ENCODE measurements at regions not wholly inside any gene's neighbourhood (a gene's known extent, or its start where the extent isn't known, plus 50 kb on each side); places are given as distances from the start of the nearest gene placed in this dataset.

DNA sequence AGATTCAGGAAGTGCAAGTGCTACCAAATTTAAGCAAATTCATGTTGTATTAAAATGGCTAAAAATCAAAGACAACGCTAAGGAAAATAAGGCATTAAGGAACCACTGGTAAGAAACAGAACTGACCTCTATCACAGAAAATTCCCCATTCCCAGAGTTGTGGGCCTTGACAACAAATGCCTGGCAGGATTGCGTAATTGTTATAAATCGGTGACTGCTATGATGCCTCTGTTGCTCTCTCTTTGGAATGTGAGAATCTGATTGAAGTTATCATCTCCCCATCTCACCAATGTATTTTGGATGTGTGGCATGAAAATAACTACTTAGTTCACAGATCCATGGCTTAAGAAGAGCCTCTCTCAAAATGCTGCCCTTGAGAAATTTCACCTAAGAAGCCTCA, 257.3 kb downstream of the OGFRL1 start:
- RAD21 ChIA-PET (ENCODE audit: unreplicated experiment), result no interaction called here
- POLR2A ChIA-PET, result no interaction called here

More for the DNA sequence above, 257.3 kb downstream of the OGFRL1 start:
- SMC1A ChIA-PET (ENCODE audit: uncharacterized antibody, unreplicated experiment), result no interaction called here
- in situ Hi-C loops (cut with MboI) (no loop called here), intact Hi-C loops (cut with micrococcal nuclease; ENCODE audit: unreplicated experiment) (no loop called here)
- ATAC-seq (no peak), DNase-seq (ENCODE audit: low read depth, low spot score) (no peak), FAIRE-seq (no peak)
- Histone ChIP-seq H3K27me3 (replicated peaks in 1 of 2; ENCODE audit: control insufficient read depth in 2 of 2, insufficient read depth in 2 of 2, low read length in 1 of 2) (no peaks in the 10 kb centered on the region), H3K9ac (ENCODE audit: control insufficient read depth, insufficient read depth, low read length) (no peak overlapping the region), H4K20me1 (ENCODE audit: control insufficient read depth, insufficient read depth) (no peaks in the 10 kb centered on the region), H3K4me1 (ENCODE audit: control insufficient read depth, insufficient read depth, low read length) (no peaks in the 10 kb centered on the region), H3K27ac (ENCODE audit: control insufficient read depth, insufficient read depth) (no peak overlapping the region), H2AFZ (ENCODE audit: control insufficient read depth, low read depth, low read length) (no peak overlapping the region), H3K4me3 (no peak overlapping the region), H3K79me2 (ENCODE audit: control insufficient read depth, insufficient read depth, low read length) (no peaks in the 10 kb centered on the region), H3K36me3 (ENCODE audit: control insufficient read depth in 2 of 2, insufficient read depth in 2 of 2, low read length in 1 of 2) (no peaks in the 10 kb centered on the region), H3K4me2 (ENCODE audit: control insufficient read depth, insufficient read depth) (no peak overlapping the region), H3K9me3 (replicated peaks; ENCODE audit: control insufficient read depth, insufficient read depth, low read length) (no peaks in the 10 kb centered on the region)
- BruUV-seq (replicated peaks), result no TSS peak
- TF ChIP-seq JUND (IDR thresholded peaks at IDR 0.05; ENCODE audit: low read depth, low read length) (no peak), SIX5 (IDR thresholded peaks at IDR 0.05; ENCODE audit: low read depth, low read length, severe bottlenecking) (no peak), RAD21 (IDR thresholded peaks at IDR 0.05; ENCODE audit: insufficient read depth, low read depth, low read length) (no peak), IKZF1 (conservative IDR thresholded peaks at IDR 0.05) (no peak), ASH2L (IDR thresholded peaks at IDR 0.05; ENCODE audit: borderline replicate concordance, low read depth) (no peak), NBN (IDR thresholded peaks at IDR 0.05) (no peak), ZNF622 (IDR thresholded peaks at IDR 0.05) (no peak), POLR2AphosphoS5 (IDR thresholded peaks at IDR 0.05; ENCODE audit: low read length) (no peak), ETV6 (conservative IDR thresholded peaks at IDR 0.05 in 1 of 2, IDR thresholded peaks at IDR 0.05 in 1 of 2; ENCODE audit: borderline replicate concordance in 1 of 2, low read depth in 1 of 2) (no peak)
- TF ChIP-seq, protein P1, sequence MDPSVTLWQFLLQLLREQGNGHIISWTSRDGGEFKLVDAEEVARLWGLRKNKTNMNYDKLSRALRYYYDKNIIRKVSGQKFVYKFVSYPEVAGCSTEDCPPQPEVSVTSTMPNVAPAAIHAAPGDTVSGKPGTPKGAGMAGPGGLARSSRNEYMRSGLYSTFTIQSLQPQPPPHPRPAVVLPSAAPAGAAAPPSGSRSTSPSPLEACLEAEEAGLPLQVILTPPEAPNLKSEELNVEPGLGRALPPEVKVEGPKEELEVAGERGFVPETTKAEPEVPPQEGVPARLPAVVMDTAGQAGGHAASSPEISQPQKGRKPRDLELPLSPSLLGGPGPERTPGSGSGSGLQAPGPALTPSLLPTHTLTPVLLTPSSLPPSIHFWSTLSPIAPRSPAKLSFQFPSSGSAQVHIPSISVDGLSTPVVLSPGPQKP (IDR thresholded peaks at IDR 0.05; ENCODE audit: low read depth, low read length), result no peak
- TF ChIP-seq, protein P2, sequence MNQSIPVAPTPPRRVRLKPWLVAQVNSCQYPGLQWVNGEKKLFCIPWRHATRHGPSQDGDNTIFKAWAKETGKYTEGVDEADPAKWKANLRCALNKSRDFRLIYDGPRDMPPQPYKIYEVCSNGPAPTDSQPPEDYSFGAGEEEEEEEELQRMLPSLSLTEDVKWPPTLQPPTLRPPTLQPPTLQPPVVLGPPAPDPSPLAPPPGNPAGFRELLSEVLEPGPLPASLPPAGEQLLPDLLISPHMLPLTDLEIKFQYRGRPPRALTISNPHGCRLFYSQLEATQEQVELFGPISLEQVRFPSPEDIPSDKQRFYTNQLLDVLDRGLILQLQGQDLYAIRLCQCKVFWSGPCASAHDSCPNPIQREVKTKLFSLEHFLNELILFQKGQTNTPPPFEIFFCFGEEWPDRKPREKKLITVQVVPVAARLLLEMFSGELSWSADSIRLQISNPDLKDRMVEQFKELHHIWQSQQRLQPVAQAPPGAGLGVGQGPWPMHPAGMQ (IDR thresholded peaks at IDR 0.05; ENCODE audit: borderline replicate concordance), result no peak
- CTCF ChIA-PET, result no interaction called here
- WGBS (ENCODE audit: insufficient coverage, insufficient replicate concordance, low lambda C conversion rate, missing lambda C conversion rate), result 78% methylated on average over 3 of the region's 3 CpGs
